Upper lobe of left lung (tissue), 6 donors: ENCODE measurements at regions not wholly inside any gene's neighbourhood (a gene's known extent, or its start where the extent isn't known, plus 50 kb on each side); places are given as distances from the start of the nearest gene placed in this dataset.

Experiments
- ATAC-seq, 2 donors: fragments of 200-7000 bp; cut with Tn5 transposase; one replicate each; pipeline ENCODE4 v1.9.1; 2022; ENCODE audit warnings: mild to moderate bottlenecking in 2 of 2, moderate library complexity in 2 of 2; ENCODE audit not compliant: low FRiP score in 2 of 2
- DNase-seq, 2 donors: peaks; one replicate each; pipeline ENCODE4 v3.0.0-alpha.2; 2019 to 2020
- H3K27ac ChIP-seq, 4 donors: fragments of 200-600 bp; sonication (generic); one replicate each; pipeline ENCODE4 v1.5.1; 2016 to 2019
- H3K27me3 ChIP-seq, 4 donors: fragments of 200-600 bp; sonication (generic); one replicate each; pipeline ENCODE4 v1.5.1; 2017 to 2019
- H3K36me3 ChIP-seq, 4 donors: fragments of 200-600 bp; sonication (generic); one replicate each; pipeline ENCODE4 v1.5.1; 2016 to 2019
- H3K4me1 ChIP-seq, 4 donors: fragments of 200-600 bp; sonication (generic); one replicate each; pipeline ENCODE4 v1.5.1; 2018 to 2019
- H3K4me3 ChIP-seq, 4 donors: fragments of 200-600 bp; sonication (generic); one replicate each; pipeline ENCODE4 v1.5.1; 2017 to 2019; ENCODE audit warnings: mild to moderate bottlenecking in 2 of 4, moderate library complexity in 1 of 4
- H3K9me3 ChIP-seq, 4 donors: fragments of 200-600 bp; sonication (generic); one replicate each; pipeline ENCODE4 v1.5.1; 2018 to 2019
- CTCF ChIP-seq, 6 experiments: fragments of 450-650 bp in 4 of 6; fragments of 200-600 bp in 2 of 6; sonication (generic) in 2 of 6; IDR thresholded peaks; one replicate each; pipeline ENCODE4 v1.5.1; 2016 to 2019; ENCODE audit warnings: antibody characterized with exemption in 6 of 6
- EP300 ChIP-seq, 4 donors: sonication (generic); formaldehyde crosslinking; IDR thresholded peaks; one replicate each; pipeline ENCODE4 v1.5.1; 2017; ENCODE audit warnings: antibody characterized with exemption in 4 of 4, control low read depth in 2 of 4
- POLR2A ChIP-seq, 4 donors: fragments of 450-650 bp; IDR thresholded peaks; one replicate each; pipeline ENCODE4 v1.5.1; 2016 to 2017; ENCODE audit warnings: antibody characterized with exemption in 4 of 4, mild to moderate bottlenecking in 2 of 4
- POLR2AphosphoS5 ChIP-seq, 2 donors: sonication (generic); formaldehyde crosslinking; IDR thresholded peaks; one replicate each; pipeline ENCODE4 v1.5.1; 2017; ENCODE audit warnings: antibody characterized with exemption in 2 of 2
- WGBS, 2 donors: methylation state at CpG; one replicate each; pipeline ENCODE4 v1.1.5; 2017 to 2018; 5-methylcytosine and 5-hydroxymethylcytosine counted together
- donor health status: DM: no; HTN: no; CAD: no; lungs with moderate emphysema.
- donor health status: DM: no; HTN: yes; CAD: no; lungs with severe emphysema.

GRCh38 chr17:79411419-79411818 is 199.4 kb downstream of the RBFOX3 start:
- DNase-seq (peak in 1 of 2 donors; percentile 54), ATAC-seq (no peak)
- TF ChIP-seq CTCF (IDR thresholded peaks at IDR 0.05) (no peak), POLR2AphosphoS5 (IDR thresholded peaks at IDR 0.05) (no peak), POLR2A (IDR thresholded peaks at IDR 0.05) (no peak), EP300 (IDR thresholded peaks at IDR 0.05) (no peak)
- Histone ChIP-seq H3K27me3 (peaks cover 0 to 4% (median 0%) of the 10 kb centered on the region in 4 donors), H3K4me3 (no peak overlapping the region), H3K9me3 (no peaks in the 10 kb centered on the region), H3K4me1 (no peaks in the 10 kb centered on the region), H3K36me3 (no peaks in the 10 kb centered on the region), H3K27ac (no peak overlapping the region)
- 68 to 71% methylated on average over 6 to 8 of the region's 8 CpGs for WGBS, 2 donors

GRCh38 chr17:79410681-79411080 is 200.2 kb downstream of the RBFOX3 start:
- Histone ChIP-seq H3K4me1 (no peaks in the 10 kb centered on the region), H3K27me3 (peaks cover 0 to 4% (median 0%) of the 10 kb centered on the region in 4 donors), H3K4me3 (no peak overlapping the region), H3K27ac (no peak overlapping the region), H3K9me3 (no peaks in the 10 kb centered on the region), H3K36me3 (no peaks in the 10 kb centered on the region)
- DNase-seq, result peak in 1 of 2 donors; percentile 46
- ATAC-seq, result no peak
- no peak for TF ChIP-seq POLR2A (IDR thresholded peaks at IDR 0.05)
- no peak for TF ChIP-seq POLR2AphosphoS5 (IDR thresholded peaks at IDR 0.05)
- TF ChIP-seq CTCF (IDR thresholded peaks at IDR 0.05), result no peak
- no peak for TF ChIP-seq EP300 (IDR thresholded peaks at IDR 0.05)
- 77 to 78% methylated on average over 5 to 9 of the region's 9 CpGs for WGBS, 2 donors

GRCh38 chr17:79408251-79408650 is 202.6 kb downstream of the RBFOX3 start:
- H3K9me3 ChIP-seq, result no peaks in the 10 kb centered on the region
- H3K4me3 ChIP-seq, result no peak overlapping the region
- H3K4me1 ChIP-seq, result no peaks in the 10 kb centered on the region
- no peak for TF ChIP-seq CTCF (IDR thresholded peaks at IDR 0.05)
- TF ChIP-seq EP300 (IDR thresholded peaks at IDR 0.05), result no peak
- no peak for TF ChIP-seq POLR2A (IDR thresholded peaks at IDR 0.05)
- TF ChIP-seq POLR2AphosphoS5 (IDR thresholded peaks at IDR 0.05), result no peak
- no peaks in the 10 kb centered on the region for H3K36me3 ChIP-seq
- H3K27me3 ChIP-seq, result peaks cover 0 to 4% (median 0%) of the 10 kb centered on the region in 4 donors
- ATAC-seq (no peak), DNase-seq (no peak)
- WGBS, 2 donors, result 54 to 55% methylated on average over 10 to 11 of the region's 11 CpGs
- no peak overlapping the region for H3K27ac ChIP-seq

GRCh38 chr17:79407385-79407784 is 203.5 kb downstream of the RBFOX3 start:
- Histone ChIP-seq H3K36me3 (no peaks in the 10 kb centered on the region), H3K4me3 (no peak overlapping the region), H3K27ac (no peak overlapping the region), H3K9me3 (no peaks in the 10 kb centered on the region), H3K4me1 (no peaks in the 10 kb centered on the region), H3K27me3 (peaks cover 0 to 4% (median 0%) of the 10 kb centered on the region in 4 donors)
- no peak for ATAC-seq
- 26 to 41% methylated on average over 8 of the region's 8 CpGs for WGBS, 2 donors
- DNase-seq, result no peak
- no peak for TF ChIP-seq CTCF (IDR thresholded peaks at IDR 0.05)
- no peak for TF ChIP-seq EP300 (IDR thresholded peaks at IDR 0.05)
- no peak for TF ChIP-seq POLR2AphosphoS5 (IDR thresholded peaks at IDR 0.05)
- TF ChIP-seq POLR2A (IDR thresholded peaks at IDR 0.05), result no peak

GRCh38 chr17:79406316-79406715 is 204.5 kb downstream of the RBFOX3 start:
- WGBS, 2 donors, result 45 to 51% methylated on average over 9 to 16 of the region's 16 CpGs
- TF ChIP-seq POLR2A (IDR thresholded peaks at IDR 0.05), result no peak
- TF ChIP-seq CTCF (IDR thresholded peaks at IDR 0.05), result no peak
- TF ChIP-seq POLR2AphosphoS5 (IDR thresholded peaks at IDR 0.05), result no peak
- TF ChIP-seq EP300 (IDR thresholded peaks at IDR 0.05), result no peak
- H3K27me3 ChIP-seq, result peaks cover 0 to 7% (median 0%) of the 10 kb centered on the region in 4 donors
- H3K4me1 ChIP-seq, result peaks cover 0 to 3% (median 0%) of the 10 kb centered on the region in 4 donors
- DNase-seq (no peak), ATAC-seq (no peak)
- H3K4me3 ChIP-seq, result no peak overlapping the region
- H3K36me3 ChIP-seq, result no peaks in the 10 kb centered on the region
- H3K9me3 ChIP-seq, result no peaks in the 10 kb centered on the region
- H3K27ac ChIP-seq, result no peak overlapping the region
